Fibroblast of the aortic adventitia (primary cell): ENCODE measurements at regions not wholly inside any gene's neighbourhood (a gene's known extent, or its start where the extent isn't known, plus 50 kb on each side); places are given as distances from the start of the nearest gene placed in this dataset.

Experiments used
- DNase-seq: peaks from one replicate; pipeline ENCODE4 v3.0.0-alpha.2; 2010; ENCODE audit warnings: low read depth
- H3K4me3 ChIP-seq: 2 replicates; pipeline ENCODE4 v1.5.1; 2011; ENCODE audit warnings: low read depth, mild to moderate bottlenecking, control low read depth, low read length, moderate library complexity
- TF ChIP-seq, protein P1 (sequence below): IDR thresholded peaks from 2 replicates; pipeline ENCODE4 v1.5.1; 2011; ENCODE audit warnings: mild to moderate bottlenecking, low read length, control low read depth, inconsistent platforms; ENCODE audit not compliant: insufficient read depth

- TF ChIP-seq, protein P1, sequence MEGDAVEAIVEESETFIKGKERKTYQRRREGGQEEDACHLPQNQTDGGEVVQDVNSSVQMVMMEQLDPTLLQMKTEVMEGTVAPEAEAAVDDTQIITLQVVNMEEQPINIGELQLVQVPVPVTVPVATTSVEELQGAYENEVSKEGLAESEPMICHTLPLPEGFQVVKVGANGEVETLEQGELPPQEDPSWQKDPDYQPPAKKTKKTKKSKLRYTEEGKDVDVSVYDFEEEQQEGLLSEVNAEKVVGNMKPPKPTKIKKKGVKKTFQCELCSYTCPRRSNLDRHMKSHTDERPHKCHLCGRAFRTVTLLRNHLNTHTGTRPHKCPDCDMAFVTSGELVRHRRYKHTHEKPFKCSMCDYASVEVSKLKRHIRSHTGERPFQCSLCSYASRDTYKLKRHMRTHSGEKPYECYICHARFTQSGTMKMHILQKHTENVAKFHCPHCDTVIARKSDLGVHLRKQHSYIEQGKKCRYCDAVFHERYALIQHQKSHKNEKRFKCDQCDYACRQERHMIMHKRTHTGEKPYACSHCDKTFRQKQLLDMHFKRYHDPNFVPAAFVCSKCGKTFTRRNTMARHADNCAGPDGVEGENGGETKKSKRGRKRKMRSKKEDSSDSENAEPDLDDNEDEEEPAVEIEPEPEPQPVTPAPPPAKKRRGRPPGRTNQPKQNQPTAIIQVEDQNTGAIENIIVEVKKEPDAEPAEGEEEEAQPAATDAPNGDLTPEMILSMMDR, result no peak
- H3K4me3 ChIP-seq, result no peak overlapping the region
- DNase-seq, result no peak
Observed at GRCh38 chr13:31495336-31495735, 244.0 kb upstream of the RXFP2 start.

DNA sequence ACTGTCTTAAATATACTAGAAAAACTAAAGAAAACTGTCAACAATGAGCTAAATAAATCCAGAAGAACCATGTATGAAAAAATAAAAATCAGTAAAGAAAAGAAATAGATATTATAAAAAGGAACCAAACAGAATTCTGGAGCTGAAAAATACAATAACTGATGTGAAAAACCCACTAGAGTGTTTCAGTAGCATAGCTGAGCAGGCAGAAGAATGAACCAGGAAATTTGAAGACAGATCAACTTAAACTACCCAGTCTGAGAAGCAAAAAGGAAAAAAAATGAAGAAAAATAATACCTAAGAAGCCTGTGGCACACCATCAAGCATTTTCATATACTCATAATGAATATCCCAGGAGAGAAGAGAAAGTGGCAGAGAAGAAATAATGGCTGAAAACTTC is 240.1 kb upstream of the RXFP2 start:
- no peak for DNase-seq
- TF ChIP-seq, protein P1, result no peak
- no peak overlapping the region for H3K4me3 ChIP-seq

- TF ChIP-seq, protein P1, result no peak
- H3K4me3 ChIP-seq, result no peak overlapping the region
- DNase-seq, result peak; percentile 58
Observed at GRCh38 chr13:31503626-31504025, 235.7 kb upstream of the RXFP2 start.

- H3K4me3 ChIP-seq, result no peak overlapping the region
- TF ChIP-seq, protein P1, result no peak
- DNase-seq, result no peak
Observed at GRCh38 chr13:31504918-31505317, 234.4 kb upstream of the RXFP2 start.

DNA sequence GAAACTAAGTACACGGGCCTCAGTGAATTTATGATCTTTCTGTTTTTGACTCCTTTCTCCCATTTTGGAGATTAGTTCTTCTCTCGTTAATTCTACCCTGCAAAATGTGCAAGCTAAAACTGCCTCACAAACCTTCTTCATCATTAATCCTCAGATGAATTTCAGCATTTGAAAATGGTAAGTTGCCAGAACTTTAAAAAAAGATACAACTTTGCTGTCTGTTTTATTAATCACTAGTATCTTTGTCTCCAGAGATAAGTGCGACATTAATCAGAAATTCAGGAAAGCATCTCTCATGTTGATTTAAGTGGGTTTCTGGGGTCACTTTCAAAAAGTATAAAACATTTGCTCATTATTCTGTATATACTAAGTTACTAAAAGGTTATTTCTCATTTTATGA is 227.0 kb upstream of the RXFP2 start:
- no peak for DNase-seq
- H3K4me3 ChIP-seq, result no peak overlapping the region
- TF ChIP-seq, protein P1, result no peak

- no peak for DNase-seq
- TF ChIP-seq, protein P1, result no peak
Observed at GRCh38 chr13:31514932-31515331, 224.4 kb upstream of the RXFP2 start.

DNA sequence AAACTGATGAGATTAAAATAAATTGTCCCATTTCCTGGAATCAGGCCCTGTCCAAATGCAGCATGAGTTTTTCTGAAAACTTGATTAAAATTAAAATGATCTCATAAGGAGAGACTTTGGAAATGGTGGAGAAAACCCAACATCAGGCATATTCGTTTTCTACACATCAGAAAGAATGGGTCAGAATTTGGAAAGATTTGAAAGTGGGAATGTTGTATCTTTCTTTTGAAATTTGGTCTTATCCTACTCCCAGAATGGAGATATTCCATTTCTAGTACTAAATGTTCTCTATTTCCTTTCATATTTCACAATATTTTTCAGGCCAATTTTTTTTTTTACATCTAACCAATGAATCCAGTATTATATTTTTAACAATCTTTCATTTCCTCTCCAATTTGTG is 223.9 kb upstream of the RXFP2 start:
- TF ChIP-seq, protein P1, result no peak
- DNase-seq, result no peak
- no peak overlapping the region for H3K4me3 ChIP-seq

More at GRCh38 chr13:31514932-31515331, 224.4 kb upstream of the RXFP2 start:
- no peak overlapping the region for H3K4me3 ChIP-seq
